A549 (cell line): ENCODE measurements at regions not wholly inside any gene's neighbourhood (a gene's known extent, or its start where the extent isn't known, plus 50 kb on each side); places are given as distances from the start of the nearest gene placed in this dataset.
A peak's percentile ranks its signal among the peaks of the same experiment; 100 is the strongest.

Source experiments
- ATAC-seq, 2 experiments: fragments of 200-7000 bp in 1 of 2; fragments of >200 bp in 1 of 2; cut with Nextera tagmentation in 1 of 2; cut with Tn5 transposase in 1 of 2; 3 replicates each; pipeline versions ENCODE4 v1.8.0 to v1.9.1; 2018 to 2020; ENCODE audit warnings: mild to moderate bottlenecking in 1 of 2, moderate library complexity in 1 of 2
- CTCF ChIA-PET: fragments of 300-600 bp; sonication (Branson Sonifier 250); formaldehyde crosslinking; extraction: SDS; loops from one replicate; lab custom pipeline; 2021; ENCODE audit warnings: antibody characterized with exemption, inconsistent platforms; lab: Yijun Ruan, JAX
- POLR2A ChIA-PET: fragments of 350-600 bp; formaldehyde crosslinking; extraction: SDS; loops from one replicate; lab custom pipeline; 2021; ENCODE audit warnings: antibody characterized with exemption, inconsistent platforms; lab: Yijun Ruan, JAX
- DNase-seq, 2 experiments: peaks; one replicate each; pipeline versions ENCODE4 v3.0.0 to v3.0.0-alpha.2; 2011 to 2016; ENCODE audit warnings: low read depth in 1 of 2, low spot score in 1 of 2
- FAIRE-seq: peaks from 2 replicates; lab custom pipeline; 2011; peaks lifted over from hg19 to GRCh38; lab: Jason Lieb, UNC
- H3K27ac ChIP-seq, 2 experiments: fragments of >200 bp; sonication (Bioruptor Twin); formaldehyde crosslinking; 3 replicates each; pipeline ENCODE4 v1.5.1; 2016 to 2017
- H3K4me1 ChIP-seq: fragments of >200 bp; sonication (Bioruptor Twin); formaldehyde crosslinking; 3 replicates; pipeline ENCODE4 v1.6.1; 2016
- H3K4me2 ChIP-seq: fragments of >200 bp; sonication (Bioruptor Twin); formaldehyde crosslinking; 3 replicates; pipeline ENCODE4 v1.6.1; 2016
- H3K4me3 ChIP-seq: fragments of >200 bp; sonication (Bioruptor Twin); formaldehyde crosslinking; 3 replicates; pipeline ENCODE4 v1.5.1; 2016
- H3K9me3 ChIP-seq: fragments of >200 bp; sonication (Bioruptor Twin); formaldehyde crosslinking; 3 replicates; pipeline ENCODE4 v1.6.1; 2016
- BHLHE40 ChIP-seq: IDR thresholded peaks from 2 replicates; pipeline ENCODE4 v1.6.1; 2012; ENCODE audit warnings: low read depth, low read length, inconsistent platforms
- CEBPB ChIP-seq, 2 experiments: fragments of >200 bp in 1 of 2; sonication (Bioruptor Twin) in 1 of 2; formaldehyde crosslinking in 1 of 2; IDR thresholded peaks; 2 replicates each; pipeline ENCODE4 v1.6.1; 2012 to 2016
- CHD4 ChIP-seq: fragments of 200-600 bp; sonication (generic); IDR thresholded peaks from 2 replicates; pipeline ENCODE4 v1.6.1; 2016; ENCODE audit warnings: antibody characterized with exemption, mild to moderate bottlenecking, borderline replicate concordance
- CTCF ChIP-seq: fragments of >200 bp; sonication (Bioruptor Twin); formaldehyde crosslinking; IDR thresholded peaks from 3 replicates; pipeline ENCODE4 v1.5.1; 2016
- EHF ChIP-seq: fragments of 250-450 bp; sonication (Bioruptor Pico); IDR thresholded peaks from 2 replicates; pipeline ENCODE4 v1.5.0; 2020; ENCODE audit warnings: mild to moderate bottlenecking
- EHMT2 ChIP-seq: fragments of 200-600 bp; sonication (generic); IDR thresholded peaks from 2 replicates; pipeline ENCODE4 v1.6.1; 2016; ENCODE audit warnings: antibody characterized with exemption, low read depth, mild to moderate bottlenecking, moderate library complexity
- FOXS1 ChIP-seq: fragments of 250-450 bp; sonication (Bioruptor Pico); IDR thresholded peaks from 2 replicates; pipeline ENCODE4 v1.5.0; 2020; ENCODE audit warnings: mild to moderate bottlenecking, moderate library complexity
- GATA3 ChIP-seq: IDR thresholded peaks from 2 replicates; pipeline ENCODE4 v1.6.1; 2012; ENCODE audit warnings: borderline replicate concordance
- JUN ChIP-seq, 2 experiments: fragments of >200 bp; sonication (Bioruptor Twin); formaldehyde crosslinking; IDR thresholded peaks; 2 replicates in 1 of 2; 3 replicates in 1 of 2; pipeline ENCODE4 v1.6.1; 2016 to 2017
- JUNB ChIP-seq: fragments of >200 bp; sonication (Bioruptor Twin); formaldehyde crosslinking; IDR thresholded peaks from 2 replicates; pipeline ENCODE4 v1.6.1; 2016
- MAFK ChIP-seq: fragments of 450-650 bp; IDR thresholded peaks from 2 replicates; pipeline ENCODE4 v1.6.1; 2014; ENCODE audit not compliant: partially characterized antibody
- MAZ ChIP-seq: fragments of 150-350 bp; IDR thresholded peaks from 2 replicates; pipeline ENCODE4 v1.6.1; 2014; ENCODE audit warnings: antibody characterized with exemption, low read depth, low read length, borderline replicate concordance
- NFE2L2 ChIP-seq: fragments of 150-350 bp; conservative IDR thresholded peaks from 2 replicates; pipeline ENCODE4 v1.6.1; 2014; ENCODE audit warnings: low read length
- PHF8 ChIP-seq: fragments of 200-600 bp; sonication (generic); IDR thresholded peaks from 2 replicates; pipeline ENCODE4 v1.6.1; 2016; ENCODE audit warnings: low read depth, mild to moderate bottlenecking, antibody characterized with exemption, moderate library complexity, borderline replicate concordance
- POLR2A ChIP-seq: IDR thresholded peaks from 2 replicates; pipeline ENCODE4 v1.6.1; 2012; ENCODE audit warnings: mild to moderate bottlenecking, low read length
- RARB ChIP-seq: fragments of 250-450 bp; sonication (Bioruptor Pico); IDR thresholded peaks from 2 replicates; pipeline ENCODE4 v1.8.0; 2021; ENCODE audit warnings: mild to moderate bottlenecking, moderate library complexity
- RFX5 ChIP-seq: fragments of 450-650 bp; IDR thresholded peaks from 2 replicates; pipeline ENCODE4 v1.7.1; 2014; ENCODE audit warnings: antibody characterized with exemption, mild to moderate bottlenecking, moderate library complexity
- RNF2 ChIP-seq: fragments of 200-600 bp; sonication (generic); IDR thresholded peaks from 2 replicates; pipeline ENCODE4 v1.6.1; 2016; ENCODE audit warnings: low read depth, mild to moderate bottlenecking, antibody characterized with exemption, moderate library complexity, borderline replicate concordance
- TFCP2L1 ChIP-seq: fragments of 250-450 bp; sonication (Bioruptor Pico); IDR thresholded peaks from 2 replicates; pipeline ENCODE4 v1.5.0; 2021; ENCODE audit warnings: mild to moderate bottlenecking
- TP53 ChIP-seq: fragments of 250-450 bp; sonication (Bioruptor Pico); IDR thresholded peaks from 2 replicates; pipeline ENCODE4 v1.5.0; 2021; ENCODE audit warnings: mild to moderate bottlenecking, moderate library complexity
- USF2 ChIP-seq: fragments of 450-650 bp; IDR thresholded peaks from 2 replicates; pipeline ENCODE4 v1.6.1; 2014; ENCODE audit warnings: antibody characterized with exemption
- ZFP36 ChIP-seq: fragments of 450-650 bp; IDR thresholded peaks from 2 replicates; pipeline ENCODE4 v1.6.1; 2014; ENCODE audit warnings: borderline replicate concordance; ENCODE audit not compliant: partially characterized antibody
- ZSCAN20 ChIP-seq: fragments of 250-450 bp; sonication (Bioruptor Pico); IDR thresholded peaks from 2 replicates; pipeline ENCODE4 v1.8.0; 2022; ENCODE audit warnings: mild to moderate bottlenecking, moderate library complexity
- WGBS: methylation state at CpG from one replicate; pipeline ENCODE4 v1.1.6; 2017; ENCODE audit errors: missing lambda C conversion rate; 5-methylcytosine and 5-hydroxymethylcytosine counted together

GRCh38 chrX:67892401-67892800, 348.6 kb downstream of the AR start (continued):
- TF ChIP-seq USF2 (no peak), CHD4 (no peak), CTCF (no peak)
- TF ChIP-seq, all 56 proteins: peak for 0

- Histone ChIP-seq H3K4me2 (no peak overlapping the region), H3K27ac (no peak overlapping the region), H3K4me3 (no peak overlapping the region), H3K4me1 (no peaks in the 10 kb centered on the region), H3K9me3 (no peaks in the 10 kb centered on the region; the same call in 2 of the 3 replicates)
- TF ChIP-seq USF2 (no peak), TP53 (no peak), ZFP36 (peak; percentile 76), RNF2 (no peak)
- POLR2A ChIA-PET = no interaction called here
- CTCF ChIA-PET = no interaction called here
- no peak for ATAC-seq
- DNase-seq = peak in 1 of 2 experiments; percentile 4
- no peak for FAIRE-seq
- 2% methylated on average over 2 of the region's 2 CpGs for WGBS
These were observed 350.1 kb downstream of the AR start for GRCh38 chrX:67893931-67894330.

GRCh38 chrX:67917421-67918010, 373.7 kb downstream of the AR start:
- TF ChIP-seq FOXS1 (CRISPR knock-in tag) = no peak
- TF ChIP-seq JUN (IDR thresholded peaks at IDR 0.05) = no peak
- TF ChIP-seq JUNB = no peak
- TF ChIP-seq MAFK = no peak
- TF ChIP-seq BHLHE40 = no peak
- no peak for TF ChIP-seq TFCP2L1 (CRISPR knock-in tag)
- no peak for TF ChIP-seq USF2
- no peak for TF ChIP-seq CTCF
- Histone ChIP-seq H3K4me3 (no peak overlapping the region), H3K4me1 (no peaks in the 10 kb centered on the region), H3K9me3 (no peaks in the 10 kb centered on the region), H3K27ac (no peak overlapping the region), H3K4me2 (no peak overlapping the region)
- ChIA-PET POLR2A (no interaction called here), CTCF (no interaction called here)
- no CpG with 5 or more reads among the region's 2 CpGs for WGBS
- no peak for DNase-seq
- no peak for FAIRE-seq
- no peak for ATAC-seq

GRCh38 chrX:67922966-67923365, 379.1 kb downstream of the AR start:
- ATAC-seq = no peak
- no peak for FAIRE-seq
- TF ChIP-seq FOXS1 (CRISPR knock-in tag) (no peak), ZFP36 (no peak), TFCP2L1 (CRISPR knock-in tag) (no peak), RARB (CRISPR knock-in tag) (no peak), NFE2L2 (no peak), BHLHE40 (no peak), EHF (no peak), POLR2A (no peak), ZSCAN20 (CRISPR knock-in tag) (no peak), EHMT2 (no peak), CEBPB (IDR thresholded peaks at IDR 0.05) (no peak), MAFK (no peak), MAZ (no peak), RFX5 (no peak), PHF8 (no peak), GATA3 (no peak)
- POLR2A ChIA-PET = no interaction called here
- CTCF ChIA-PET = no interaction called here
- H3K4me3 ChIP-seq = no peak overlapping the region
- H3K4me2 ChIP-seq = no peak overlapping the region
- no peak overlapping the region for H3K27ac ChIP-seq
- H3K9me3 ChIP-seq = no peaks in the 10 kb centered on the region
- no peak for DNase-seq
- no peaks in the 10 kb centered on the region for H3K4me1 ChIP-seq
- 8% methylated on average over 2 of the region's 2 CpGs for WGBS
